ENCODE measurements at regions not wholly inside any gene's neighbourhood (a gene's known extent, or its start where the extent isn't known, plus 50 kb on each side); places are given as distances from the start of the nearest gene placed in this dataset.

- H3K4me3 ChIP-seq, result no peak overlapping the region
- TF ChIP-seq CTCF (IDR thresholded peaks at IDR 0.05) (no peak), POLR2A (IDR thresholded peaks at IDR 0.05) (no peak), EP300 (IDR thresholded peaks at IDR 0.05) (no peak), POLR2AphosphoS5 (IDR thresholded peaks at IDR 0.05) (no peak)
- H3K27ac ChIP-seq, result no peak overlapping the region
- H3K27me3 ChIP-seq, result no peaks in the 10 kb centered on the region
- ATAC-seq, result no peak
- no peaks in the 10 kb centered on the region for H3K36me3 ChIP-seq
- H3K9me3 ChIP-seq, result no peaks in the 10 kb centered on the region
- no peaks in the 10 kb centered on the region for H3K4me1 ChIP-seq
- WGBS, 2 donors (ENCODE audit: low coverage in 1 of 2), result 50 to 67% methylated on average over 1 to 2 of the region's 2 CpGs
Observed at GRCh38 chr6:40265615-40266014, 321.5 kb downstream of the LRFN2 start.

GRCh38 chr6:40263970-40264369 lies 323.2 kb downstream of the LRFN2 start:
- ATAC-seq, result no peak
- Histone ChIP-seq H3K27me3 (peaks cover 5% of the 10 kb centered on the region), H3K27ac (no peak overlapping the region), H3K4me1 (no peaks in the 10 kb centered on the region), H3K36me3 (no peaks in the 10 kb centered on the region), H3K4me3 (no peak overlapping the region), H3K9me3 (no peaks in the 10 kb centered on the region)
- no CpG with 5 or more reads among the region's 2 CpGs for WGBS, 2 donors (ENCODE audit: low coverage in 1 of 2)
- no peak for TF ChIP-seq POLR2A (IDR thresholded peaks at IDR 0.05)
- no peak for TF ChIP-seq CTCF (IDR thresholded peaks at IDR 0.05)

- no peak for TF ChIP-seq CTCF (IDR thresholded peaks at IDR 0.05)
- TF ChIP-seq POLR2A (IDR thresholded peaks at IDR 0.05), result no peak
- TF ChIP-seq EP300 (IDR thresholded peaks at IDR 0.05), result no peak
- TF ChIP-seq POLR2AphosphoS5 (IDR thresholded peaks at IDR 0.05), result no peak
- H3K4me1 ChIP-seq, result no peaks in the 10 kb centered on the region
- no peaks in the 10 kb centered on the region for H3K9me3 ChIP-seq
Observed at GRCh38 chr6:40262363-40262762, 324.8 kb downstream of the LRFN2 start.

GRCh38 chr6:40258531-40258930 lies 324.3 kb upstream of the MOCS1 start:
- no peak for TF ChIP-seq POLR2AphosphoS5 (IDR thresholded peaks at IDR 0.05)
- TF ChIP-seq EP300 (IDR thresholded peaks at IDR 0.05), result no peak
- no peak for TF ChIP-seq CTCF (IDR thresholded peaks at IDR 0.05)
- no peak for TF ChIP-seq POLR2A (IDR thresholded peaks at IDR 0.05)
- H3K9me3 ChIP-seq, result no peaks in the 10 kb centered on the region
- no peak overlapping the region for H3K27ac ChIP-seq
- H3K27me3 ChIP-seq, result peaks cover 5% of the 10 kb centered on the region
- no peaks in the 10 kb centered on the region for H3K4me1 ChIP-seq
- WGBS, 2 donors (ENCODE audit: low coverage in 1 of 2), result 75% methylated on average over 4 of the region's 5 CpGs; no CpG with 5 or more reads in 1 of the 2 donors
- no peaks in the 10 kb centered on the region for H3K36me3 ChIP-seq
- no peak for ATAC-seq
- H3K4me3 ChIP-seq, result no peak overlapping the region

More at GRCh38 chr6:40262363-40262762, 324.8 kb downstream of the LRFN2 start:
- ATAC-seq, result no peak
- H3K27me3 ChIP-seq, result peaks cover 5% of the 10 kb centered on the region
- no CpG with 5 or more reads among the region's 1 CpG for WGBS, 2 donors (ENCODE audit: low coverage in 1 of 2)
- H3K36me3 ChIP-seq, result no peaks in the 10 kb centered on the region
- H3K4me3 ChIP-seq, result no peak overlapping the region
- H3K27ac ChIP-seq, result no peak overlapping the region

- Histone ChIP-seq H3K4me1 (no peaks in the 10 kb centered on the region), H3K27me3 (peaks cover 5% of the 10 kb centered on the region), H3K27ac (no peak overlapping the region), H3K4me3 (no peak overlapping the region), H3K36me3 (no peaks in the 10 kb centered on the region), H3K9me3 (no peaks in the 10 kb centered on the region)
- ATAC-seq, result no peak
- 92 to 100% methylated on average over 1 of the region's 1 CpG for WGBS, 2 donors (ENCODE audit: low coverage in 1 of 2)
- TF ChIP-seq EP300 (IDR thresholded peaks at IDR 0.05), result no peak
- no peak for TF ChIP-seq POLR2AphosphoS5 (IDR thresholded peaks at IDR 0.05)
- TF ChIP-seq CTCF (IDR thresholded peaks at IDR 0.05), result no peak
- no peak for TF ChIP-seq POLR2A (IDR thresholded peaks at IDR 0.05)
Observed at GRCh38 chr6:40256831-40257230, 322.6 kb upstream of the MOCS1 start.

All from gastroesophageal sphincter (tissue), 4 donors.